ENCODE measurements at regions not wholly inside any gene's neighbourhood (a gene's known extent, or its start where the extent isn't known, plus 50 kb on each side); places are given as distances from the start of the nearest gene placed in this dataset.

DNA sequence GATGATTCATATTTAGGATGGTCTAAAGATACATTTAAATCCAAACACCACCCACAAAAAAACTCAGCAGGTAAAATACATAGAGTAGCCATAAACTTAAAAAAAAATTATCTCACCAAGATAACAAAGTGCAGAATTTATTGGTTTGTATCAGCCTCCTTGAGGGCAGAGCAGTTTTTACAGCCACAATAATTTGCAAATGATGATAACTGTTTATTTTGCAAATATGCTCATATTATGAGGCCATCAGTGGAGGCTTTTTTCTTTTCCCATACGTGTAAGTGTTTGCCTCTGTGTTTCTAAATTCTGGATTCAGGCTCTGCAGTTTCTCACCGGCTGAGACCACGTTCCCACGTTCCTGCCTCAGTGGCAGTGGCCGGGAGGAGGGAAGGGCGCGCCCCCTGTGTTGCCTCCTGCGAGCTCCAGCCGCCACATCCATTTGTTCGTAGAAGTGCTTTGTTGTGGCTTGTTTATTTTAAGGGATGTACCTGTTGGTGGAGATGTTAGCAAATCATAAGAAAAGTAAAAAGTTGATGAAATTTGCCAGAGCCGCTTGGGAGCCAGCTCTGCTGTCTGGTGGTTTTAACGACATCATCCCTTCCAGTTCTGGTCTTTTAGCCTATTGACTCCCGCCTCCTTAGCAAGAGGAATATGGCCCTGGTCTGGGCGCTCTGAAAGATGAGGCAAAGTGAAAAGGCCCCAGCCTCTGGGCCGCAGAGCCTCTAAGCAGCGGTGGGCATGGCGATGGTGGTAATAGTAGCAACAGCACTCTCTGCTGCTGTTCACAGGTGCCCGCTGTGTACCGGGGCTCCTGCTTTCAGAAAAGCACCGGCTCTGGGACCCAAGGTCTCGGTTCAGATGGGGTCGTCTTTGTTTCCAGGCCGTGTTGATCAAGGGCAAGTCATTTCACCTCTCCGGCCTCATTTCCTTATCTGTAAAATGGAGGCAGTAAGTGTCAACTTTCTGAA, 66.7 kb upstream of the PPARA start:
- Histone ChIP-seq H3K9me3 (no peaks in the 10 kb centered on the region), H3K27me3 (no peaks in the 10 kb centered on the region), H3K27ac (peak overlapping the region; percentile 94 to 98 (median 97)), H3K36me3 (no peaks in the 10 kb centered on the region), H3K4me3 (peak overlapping the region in 3 of 4 donors; percentile 14 to 49 (median 35)), H3K4me1 (peaks cover 89% of the 10 kb centered on the region in 2 donors)
- in situ Hi-C loops (cut with MboI; ENCODE audit: low sequenced_read_pairs in 4 of 4): no loop called here
- ATAC-seq: no peak
- TF ChIP-seq POLR2A (IDR thresholded peaks at IDR 0.05) (no peak), CTCF (IDR thresholded peaks at IDR 0.05 in 4 of 5, conservative IDR thresholded peaks at IDR 0.05 in 1 of 5) (no peak)
- intact Hi-C loops (cut with DNase I; ENCODE audit: low total_unique reads): loop anchor here (2.0 kb wide), 1 partner anchor 13 kb away; no protein-coding TSS in a partner anchor
- DNase-seq: peak in 1 of 2 donors; percentile 16

- peaks cover 89% of the 10 kb centered on the region in 2 donors for H3K4me1 ChIP-seq
- DNase-seq (peak in 1 of 2 donors; percentile 31), ATAC-seq (no peak)
- H3K4me3 ChIP-seq: peak overlapping the region; percentile 14 to 49 (median 38)
- in situ Hi-C loops (cut with MboI; ENCODE audit: low sequenced_read_pairs in 4 of 4): no loop called here
- TF ChIP-seq CTCF (IDR thresholded peaks at IDR 0.05 in 4 of 5, conservative IDR thresholded peaks at IDR 0.05 in 1 of 5): no peak
- TF ChIP-seq POLR2A (IDR thresholded peaks at IDR 0.05): no peak
- H3K36me3 ChIP-seq: no peaks in the 10 kb centered on the region
- H3K9me3 ChIP-seq: no peaks in the 10 kb centered on the region
- intact Hi-C loops (cut with DNase I; ENCODE audit: low total_unique reads): loop anchor here (2.0 kb wide), 1 partner anchor 14 kb away; no protein-coding TSS in a partner anchor
- H3K27me3 ChIP-seq: no peaks in the 10 kb centered on the region
- H3K27ac ChIP-seq: peak overlapping the region; percentile 94 to 98 (median 97)
These were observed 66.0 kb upstream of the PPARA start for GRCh38 chr22:46084376-46084775.

DNA sequence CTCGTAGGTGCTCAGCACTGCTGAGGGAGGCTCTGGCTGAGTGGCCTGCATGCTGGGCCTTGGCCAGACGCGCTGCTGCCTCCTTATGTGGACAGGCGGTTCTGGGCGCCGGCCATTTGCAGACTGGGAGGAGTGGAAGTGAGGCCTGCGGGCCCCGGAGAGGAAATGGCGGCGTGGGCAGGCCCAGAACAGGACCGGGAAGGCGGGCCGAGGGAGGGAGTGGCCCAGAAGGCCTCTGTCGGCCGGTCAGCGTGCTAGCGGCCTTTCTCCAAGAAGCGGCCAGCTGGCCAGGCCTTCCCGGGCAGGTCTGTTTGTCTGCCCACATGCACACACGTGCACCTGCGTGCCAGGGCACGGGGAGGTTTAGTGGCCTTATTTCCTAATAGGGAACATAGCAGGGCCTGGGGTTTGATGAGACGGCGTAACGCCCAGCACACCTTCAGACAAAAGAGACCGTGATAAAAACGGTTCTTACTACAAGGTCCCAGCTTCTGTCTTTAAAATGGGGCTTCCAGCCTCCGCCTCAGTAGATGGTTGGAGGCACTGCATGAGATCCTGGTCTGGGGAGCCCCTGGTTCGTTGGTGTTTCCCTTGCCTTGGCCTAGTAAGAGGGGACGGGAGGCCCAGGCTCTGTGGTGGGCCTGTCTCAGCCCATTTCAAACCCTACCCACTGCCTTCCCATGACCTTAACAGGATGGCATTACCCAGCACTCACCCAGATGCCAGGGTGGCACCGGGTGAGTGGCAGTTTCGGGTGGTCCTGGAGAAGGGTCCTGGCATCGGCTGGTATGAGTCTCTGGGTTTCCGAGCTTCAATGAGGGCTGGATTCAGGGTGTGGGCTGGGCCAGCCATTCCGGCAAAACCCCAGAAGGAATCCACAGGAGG, 65.1 kb upstream of the PPARA start:
- peaks cover 90 to 91% of the 10 kb centered on the region in 2 donors for H3K4me1 ChIP-seq
- intact Hi-C loops (cut with DNase I; ENCODE audit: low total_unique reads): loop anchor here (2.0 kb wide), 1 partner anchor 14 kb away; no protein-coding TSS in a partner anchor
- TF ChIP-seq CTCF (IDR thresholded peaks at IDR 0.05 in 4 of 5, conservative IDR thresholded peaks at IDR 0.05 in 1 of 5) (peak in 1 of 5 experiments; percentile 26), POLR2A (IDR thresholded peaks at IDR 0.05) (peak; percentile 54 to 58)

DNA sequence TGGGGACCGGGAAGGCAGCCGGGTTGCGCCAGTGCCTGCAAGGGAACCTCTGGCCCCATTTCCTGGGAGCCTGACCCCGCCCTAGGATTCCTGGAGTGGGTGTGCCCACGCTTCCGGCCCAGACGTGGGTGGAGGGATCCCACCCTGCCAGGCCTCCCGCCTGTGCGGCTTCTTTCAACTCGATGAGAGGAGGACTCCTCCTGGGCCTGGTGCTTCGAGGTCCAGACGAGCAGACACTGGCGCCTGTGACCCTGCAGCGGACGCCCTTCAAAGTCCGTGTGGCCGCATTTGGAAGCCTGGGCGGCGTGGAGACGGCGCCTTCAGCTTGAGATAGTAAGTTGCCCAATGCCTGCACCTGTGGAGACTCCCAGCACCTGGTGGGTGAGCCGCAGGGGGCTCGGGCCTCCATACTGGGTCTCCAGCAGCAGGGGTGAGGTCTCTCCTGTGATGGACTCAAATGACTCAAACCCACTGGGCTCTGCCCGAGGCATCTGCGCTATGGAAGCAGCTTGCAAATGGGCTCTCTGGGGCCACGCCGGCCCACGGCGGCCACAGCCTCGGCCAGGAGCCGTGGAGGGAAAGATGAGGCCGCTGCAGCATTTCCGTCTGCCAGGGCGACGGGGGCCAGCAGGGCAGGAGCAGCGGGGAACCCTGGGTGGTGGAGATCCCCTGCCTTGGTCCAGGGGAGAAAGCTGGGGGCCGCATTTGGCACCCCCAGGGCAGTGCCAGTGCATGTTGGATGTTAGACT, 64.3 kb upstream of the PPARA start:
- H3K4me3 ChIP-seq: peak overlapping the region; percentile 35 to 49 (median 38)
- H3K27me3 ChIP-seq: no peaks in the 10 kb centered on the region
- no peaks in the 10 kb centered on the region for H3K9me3 ChIP-seq
- H3K4me1 ChIP-seq: peaks cover 97 to 99% of the 10 kb centered on the region in 2 donors
- intact Hi-C loops (cut with DNase I; ENCODE audit: low total_unique reads): loop anchor here (2.0 kb wide), 1 partner anchor 15 kb away; no protein-coding TSS in a partner anchor
- TF ChIP-seq POLR2A (IDR thresholded peaks at IDR 0.05) (peak in 1 of 2 donors; percentile 8), CTCF (IDR thresholded peaks at IDR 0.05 in 4 of 5, conservative IDR thresholded peaks at IDR 0.05 in 1 of 5) (no peak)
- H3K36me3 ChIP-seq: no peaks in the 10 kb centered on the region
- H3K27ac ChIP-seq: peak overlapping the region; percentile 94 to 98 (median 97)
- peak in 1 of 2 donors; percentile 84 for DNase-seq
- ATAC-seq: peak in 1 of 2 donors; percentile 5
- in situ Hi-C loops (cut with MboI; ENCODE audit: low sequenced_read_pairs in 4 of 4): no loop called here

More for the DNA sequence above, 65.1 kb upstream of the PPARA start:
- in situ Hi-C loops (cut with MboI; ENCODE audit: low sequenced_read_pairs in 4 of 4): no loop called here
- DNase-seq (peak; percentile 90 to 94), ATAC-seq (peak; percentile 12 to 45)
- Histone ChIP-seq H3K27me3 (no peaks in the 10 kb centered on the region), H3K4me3 (peak overlapping the region; percentile 35 to 49 (median 38)), H3K27ac (peak overlapping the region; percentile 94 to 98 (median 97)), H3K9me3 (no peaks in the 10 kb centered on the region), H3K36me3 (no peaks in the 10 kb centered on the region)
